ENCODE measurements at regions not wholly inside any gene's neighbourhood (a gene's known extent, or its start where the extent isn't known, plus 50 kb on each side); places are given as distances from the start of the nearest gene placed in this dataset.
A peak's percentile ranks its signal among the peaks of the same experiment; 100 is the strongest.
"Not testable (repeated sequence)": the region's sequence is repeated elsewhere in the genome, so short reads cannot be mapped to it uniquely, and the experiment has no call there.

DNA sequence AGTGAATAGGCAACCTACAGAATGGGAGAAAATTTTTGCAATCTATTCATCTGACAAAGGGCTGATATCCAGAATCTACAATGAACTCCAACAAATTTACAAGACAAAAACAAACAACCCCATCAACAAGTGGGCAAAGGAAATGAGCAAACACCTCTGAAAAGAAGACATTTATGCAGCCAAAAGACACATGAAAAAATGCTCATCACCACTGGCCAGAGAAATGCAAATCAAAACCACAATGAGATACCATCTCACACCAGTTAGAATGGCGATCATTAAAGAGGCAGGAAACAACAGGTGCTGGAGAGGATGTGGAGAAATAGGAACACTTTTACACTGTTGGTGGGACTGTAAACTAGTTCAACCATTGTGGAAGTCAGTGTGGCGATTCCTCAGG, 114.0 kb upstream of the ROPN1B start:
- H3K9me3 ChIP-seq; H3K27me3 ChIP-seq; H3K36me3 ChIP-seq (ENCODE audit: low read depth, missing control alignments); H3K27ac ChIP-seq; H3K4me1 ChIP-seq; DNase-seq; H3K4me3 ChIP-seq; intact Hi-C loops (cut with DNase I; ENCODE audit: low total_unique reads): not testable (repeated sequence)
- 61 to 62% methylated on average over 2 of the region's 2 CpGs for WGBS, 2 donors

DNA sequence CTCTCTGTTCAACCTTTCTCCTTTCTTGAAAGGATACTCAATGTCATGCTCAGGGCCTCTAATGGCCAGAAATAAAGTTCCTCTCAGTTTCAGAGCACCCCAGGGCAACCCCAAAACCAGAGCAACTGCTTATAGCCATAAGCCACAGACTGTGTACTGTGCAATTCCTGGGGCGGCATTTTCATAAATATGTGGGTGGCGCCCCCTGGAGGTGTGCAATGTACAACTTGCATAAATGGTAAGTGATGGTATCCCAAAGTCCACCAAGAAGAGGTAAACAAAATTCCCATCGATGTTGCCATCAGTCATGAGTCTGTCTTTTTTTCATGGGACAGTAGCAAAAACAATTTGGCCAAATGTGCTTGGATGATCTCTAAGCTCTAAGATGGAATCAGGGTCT, 108.4 kb upstream of the ROPN1B start:
- H3K4me3 ChIP-seq, result not testable (repeated sequence)

DNA sequence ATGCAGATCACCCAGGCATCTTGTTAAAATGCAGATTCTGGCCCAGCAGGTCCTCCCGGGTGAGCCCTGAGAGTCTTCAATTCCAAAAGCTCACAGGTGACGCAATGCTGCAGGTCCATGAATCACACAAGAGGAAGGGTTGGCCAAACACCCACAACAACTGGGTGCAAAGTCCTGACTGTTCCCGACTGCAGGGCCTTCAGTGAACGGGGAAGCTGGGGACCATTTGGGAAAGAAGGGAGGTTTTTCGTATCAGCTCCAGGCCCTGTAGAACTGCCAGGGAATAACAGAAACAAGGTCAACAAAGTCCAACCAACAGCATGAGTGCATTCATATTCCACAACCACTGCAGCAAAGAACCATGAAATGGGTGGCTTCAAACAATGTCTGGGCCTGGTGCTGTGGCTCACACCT, 106.1 kb upstream of the ROPN1B start:
- 64 to 72% methylated on average over 5 of the region's 5 CpGs for WGBS, 2 donors
- H3K9me3 ChIP-seq; H3K27ac ChIP-seq; H3K36me3 ChIP-seq (ENCODE audit: low read depth, missing control alignments); H3K27me3 ChIP-seq; DNase-seq; H3K4me3 ChIP-seq; H3K4me1 ChIP-seq; intact Hi-C loops (cut with DNase I; ENCODE audit: low total_unique reads): not testable (repeated sequence)

More for the DNA sequence above, 108.4 kb upstream of the ROPN1B start:
- H3K9me3 ChIP-seq; H3K27me3 ChIP-seq; DNase-seq; intact Hi-C loops (cut with DNase I; ENCODE audit: low total_unique reads); H3K27ac ChIP-seq; H3K36me3 ChIP-seq (ENCODE audit: low read depth, missing control alignments); H3K4me1 ChIP-seq: not testable (repeated sequence)
- 77 to 81% methylated on average over 3 of the region's 3 CpGs for WGBS, 2 donors

DNA sequence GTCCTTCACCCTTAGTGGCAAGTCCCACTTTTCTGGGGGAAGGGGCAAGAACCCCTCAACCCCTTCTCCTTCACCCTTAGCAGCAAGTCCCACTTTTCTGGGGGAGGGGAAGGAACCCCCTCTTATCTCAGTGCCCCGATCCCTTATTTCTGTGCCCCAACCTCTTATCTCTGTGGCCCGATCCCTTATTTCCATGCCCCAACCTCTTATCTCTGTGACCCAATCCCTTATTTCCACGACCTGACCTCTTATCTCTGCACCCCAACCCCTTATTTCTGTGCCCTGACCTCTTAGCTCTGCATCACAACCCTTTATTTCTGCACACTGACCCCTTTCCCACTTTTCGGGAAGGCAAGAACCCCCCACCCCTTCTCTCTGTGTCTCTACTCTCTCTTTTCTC, 104.4 kb upstream of the ROPN1B start:
- H3K4me3 ChIP-seq; DNase-seq; H3K4me1 ChIP-seq; H3K9me3 ChIP-seq; H3K36me3 ChIP-seq (ENCODE audit: low read depth, missing control alignments); H3K27me3 ChIP-seq; H3K27ac ChIP-seq; intact Hi-C loops (cut with DNase I; ENCODE audit: low total_unique reads): not testable (repeated sequence)
- WGBS, 2 donors, result 78 to 82% methylated on average over 4 of the region's 4 CpGs

DNA sequence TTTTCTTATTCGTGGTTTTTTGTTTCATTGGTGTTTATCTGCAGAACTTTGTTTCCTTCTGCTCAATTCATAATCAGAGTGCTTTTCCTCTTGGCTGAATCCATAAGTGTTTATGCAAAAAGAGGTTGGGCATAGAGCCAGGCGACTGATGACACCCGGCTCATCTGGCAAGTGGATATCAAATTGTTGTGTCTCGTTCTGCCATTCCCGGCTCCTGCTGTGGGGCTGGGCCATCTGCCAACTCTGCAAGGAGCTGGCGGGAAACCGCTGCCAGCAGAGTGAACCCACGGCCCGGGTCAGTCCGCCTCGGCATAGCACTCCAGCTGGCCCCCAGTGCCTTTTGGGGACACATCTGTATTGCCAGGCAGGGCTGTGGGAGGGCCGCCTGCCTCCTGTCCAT, 83.0 kb upstream of the ROPN1B start:
- H3K9me3 ChIP-seq; H3K27ac ChIP-seq; H3K4me3 ChIP-seq; H3K27me3 ChIP-seq; intact Hi-C loops (cut with DNase I; ENCODE audit: low total_unique reads); H3K4me1 ChIP-seq; H3K36me3 ChIP-seq (ENCODE audit: low read depth, missing control alignments): not testable (repeated sequence)
- DNase-seq, result peak; percentile 73
- 27 to 32% methylated on average over 12 of the region's 12 CpGs for WGBS, 2 donors

DNA sequence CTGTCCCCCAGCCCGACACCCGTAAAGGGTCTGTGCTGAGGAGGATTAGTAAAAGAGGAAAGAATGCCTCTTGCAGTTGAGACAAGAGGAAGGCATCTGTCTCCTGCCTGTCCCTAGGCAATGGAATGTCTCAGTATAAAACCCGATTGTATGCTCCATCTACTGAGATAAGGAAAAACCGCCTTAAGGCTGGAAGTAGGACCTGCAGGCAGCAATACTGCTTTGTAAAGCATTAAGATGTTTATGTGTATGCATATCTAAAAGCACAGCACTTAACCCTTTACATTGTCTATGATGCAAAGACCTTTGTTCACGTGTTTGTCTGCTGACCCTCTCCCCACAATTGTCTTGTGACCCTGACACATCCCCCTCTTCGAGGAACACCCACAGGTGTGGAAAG, 69.8 kb upstream of the ROPN1B start:
- 64 to 67% methylated on average over 6 of the region's 6 CpGs for WGBS, 2 donors

DNA sequence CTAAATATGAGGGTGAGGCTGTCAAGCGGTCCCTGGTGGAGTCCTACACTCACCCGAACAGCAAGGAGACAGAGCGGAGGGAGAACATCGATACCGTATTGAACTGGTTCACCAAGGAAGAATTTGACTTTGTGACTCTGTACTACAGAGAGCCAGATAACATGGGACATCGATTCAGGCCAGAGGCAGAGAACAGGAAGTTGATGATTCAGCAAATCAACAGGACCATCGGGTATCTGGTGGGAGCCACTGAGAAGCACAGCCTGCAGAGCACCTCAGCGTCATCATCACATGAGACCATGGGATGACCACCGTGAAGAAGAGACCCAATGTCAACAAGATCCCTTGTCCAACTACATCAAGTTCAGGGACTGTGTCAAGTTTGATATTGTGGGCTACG, 67.5 kb upstream of the ROPN1B start:
- DNase-seq; intact Hi-C loops (cut with DNase I; ENCODE audit: low total_unique reads); H3K4me3 ChIP-seq; H3K36me3 ChIP-seq (ENCODE audit: low read depth, missing control alignments); H3K27me3 ChIP-seq; H3K9me3 ChIP-seq; H3K4me1 ChIP-seq; H3K27ac ChIP-seq: not testable (repeated sequence)
- 90 to 93% methylated on average over 10 of the region's 10 CpGs for WGBS, 2 donors

More for the DNA sequence above, 69.8 kb upstream of the ROPN1B start:
- DNase-seq; H3K27ac ChIP-seq; H3K4me1 ChIP-seq; intact Hi-C loops (cut with DNase I; ENCODE audit: low total_unique reads); H3K36me3 ChIP-seq (ENCODE audit: low read depth, missing control alignments); H3K9me3 ChIP-seq; H3K27me3 ChIP-seq; H3K4me3 ChIP-seq: not testable (repeated sequence)

DNA sequence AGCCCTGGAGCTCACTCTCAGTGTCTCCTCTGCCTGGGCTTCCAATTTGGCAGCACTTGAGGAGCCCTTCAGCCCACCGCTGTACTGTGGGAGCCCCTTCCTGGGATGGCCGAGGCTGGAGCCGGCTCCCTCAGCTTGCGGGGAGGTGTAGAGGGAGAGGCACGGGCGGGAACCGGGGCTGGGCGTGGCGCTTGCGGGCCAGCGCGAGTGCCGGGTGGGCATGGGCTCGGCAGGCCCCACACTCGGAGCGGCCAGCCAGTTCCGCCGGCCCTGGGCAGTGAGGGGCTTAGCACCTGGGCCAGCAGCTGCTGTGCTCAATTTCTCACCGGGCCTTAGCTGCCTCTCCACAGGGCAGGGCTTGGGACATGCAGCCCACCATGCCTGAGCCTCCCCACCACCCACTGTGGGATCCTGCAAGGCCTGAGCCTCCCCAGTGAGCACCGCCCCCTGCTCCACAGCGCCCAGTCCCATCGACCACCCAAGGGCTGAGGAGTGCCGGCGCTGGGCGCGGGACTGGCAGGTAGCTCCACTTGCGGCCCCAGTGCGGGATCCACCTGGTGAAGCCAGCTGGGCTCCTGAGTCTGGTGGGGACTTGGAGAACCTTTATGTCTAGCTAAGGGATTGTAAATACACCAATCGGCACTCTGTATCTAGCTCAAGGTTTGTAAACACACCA, 65.1 kb upstream of the ROPN1B start:
- H3K9me3 ChIP-seq; H3K27ac ChIP-seq; H3K4me1 ChIP-seq; H3K27me3 ChIP-seq; H3K4me3 ChIP-seq; DNase-seq; H3K36me3 ChIP-seq (ENCODE audit: low read depth, missing control alignments); intact Hi-C loops (cut with DNase I; ENCODE audit: low total_unique reads): not testable (repeated sequence)
- WGBS, 2 donors, result 97% methylated on average over 29 of the region's 29 CpGs; no CpG with 5 or more reads in 1 of the 2 donors

DNA sequence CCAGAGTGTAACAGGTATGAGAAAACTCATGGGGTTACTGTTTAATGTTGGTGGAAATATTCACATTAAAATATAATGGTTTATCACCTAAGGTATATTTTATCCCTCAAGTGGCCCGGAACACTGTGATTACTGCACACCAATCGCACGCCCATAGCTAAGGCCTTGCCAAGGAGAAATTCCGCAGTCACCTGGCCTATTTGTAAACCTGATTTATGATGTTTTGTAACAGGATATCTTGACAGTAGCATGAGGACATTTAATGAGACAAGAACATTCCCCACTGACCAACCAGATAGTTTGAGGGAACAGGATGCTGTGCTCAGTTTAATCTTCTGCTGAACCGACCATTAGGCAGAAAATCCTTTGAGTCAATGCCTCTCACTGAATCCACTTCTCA, 61.7 kb upstream of the ROPN1B start:
- intact Hi-C loops (cut with DNase I; ENCODE audit: low total_unique reads); H3K27me3 ChIP-seq; H3K4me1 ChIP-seq; H3K9me3 ChIP-seq; H3K27ac ChIP-seq; H3K4me3 ChIP-seq; H3K36me3 ChIP-seq (ENCODE audit: low read depth, missing control alignments); DNase-seq: not testable (repeated sequence)
- WGBS, 2 donors, result 75 to 79% methylated on average over 5 of the region's 5 CpGs

DNA sequence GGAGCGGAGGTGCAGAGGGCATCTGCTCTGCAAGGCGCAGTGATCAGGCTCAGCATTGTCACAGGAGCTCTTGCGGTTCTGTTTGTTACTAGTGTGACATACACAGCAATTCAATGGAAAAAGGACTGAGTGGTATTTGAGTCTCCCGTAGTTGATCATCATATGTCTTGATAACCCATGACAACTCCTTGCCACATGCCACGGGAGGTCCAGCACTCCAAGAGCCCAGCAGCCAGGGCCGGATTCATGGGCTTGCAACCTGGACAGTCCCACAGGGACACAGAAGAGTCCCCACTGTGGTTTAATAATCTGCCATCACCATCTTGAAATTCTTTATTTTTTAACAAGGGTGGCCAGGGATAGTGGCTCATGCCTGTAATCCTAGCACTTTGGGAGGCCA, 58.1 kb upstream of the ROPN1B start:
- H3K27me3 ChIP-seq; H3K36me3 ChIP-seq (ENCODE audit: low read depth, missing control alignments); H3K27ac ChIP-seq; H3K9me3 ChIP-seq; H3K4me3 ChIP-seq; intact Hi-C loops (cut with DNase I; ENCODE audit: low total_unique reads); H3K4me1 ChIP-seq; DNase-seq: not testable (repeated sequence)
- 75 to 76% methylated on average over 6 of the region's 6 CpGs for WGBS, 2 donors

DNA sequence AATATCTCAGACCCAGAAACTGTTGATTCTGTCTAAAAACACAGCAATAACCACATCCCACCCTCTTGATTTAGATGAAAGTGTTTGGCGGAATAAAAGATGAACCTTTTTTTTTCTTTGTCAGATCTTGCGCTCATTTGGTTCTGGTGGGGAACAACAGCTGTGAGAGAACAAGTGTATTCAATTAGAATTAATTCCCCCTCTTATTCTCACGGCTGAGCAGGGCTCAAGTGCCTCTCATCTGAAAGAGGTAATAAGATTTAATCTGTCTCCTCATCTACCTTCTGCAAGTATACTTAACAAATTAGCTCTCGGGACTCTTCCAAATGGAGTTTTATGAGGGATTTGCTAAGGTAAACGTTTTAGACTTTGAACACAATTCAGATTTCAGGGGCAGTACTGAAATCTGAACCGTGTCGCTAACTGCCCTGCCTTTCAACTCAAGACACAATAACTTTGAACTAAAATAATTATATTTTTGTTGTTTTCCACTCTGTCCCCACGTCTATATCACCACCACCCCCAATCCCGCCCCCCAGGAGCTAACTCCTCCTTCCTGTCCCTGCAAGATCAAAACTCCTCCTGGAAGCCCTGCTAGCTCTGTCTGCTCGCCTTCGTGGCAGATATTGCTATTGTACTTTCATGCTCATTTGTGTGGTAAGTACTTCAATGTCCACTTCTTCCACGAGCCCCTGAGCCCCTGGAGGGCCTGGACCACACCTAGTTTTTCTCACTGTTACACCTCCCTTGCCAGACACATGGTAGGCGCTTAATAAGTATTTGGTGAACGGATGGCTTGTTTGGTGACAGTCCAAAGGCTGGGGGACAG, 54.2 kb upstream of the ROPN1B start:
- not testable (repeated sequence) for H3K27me3 ChIP-seq

DNA sequence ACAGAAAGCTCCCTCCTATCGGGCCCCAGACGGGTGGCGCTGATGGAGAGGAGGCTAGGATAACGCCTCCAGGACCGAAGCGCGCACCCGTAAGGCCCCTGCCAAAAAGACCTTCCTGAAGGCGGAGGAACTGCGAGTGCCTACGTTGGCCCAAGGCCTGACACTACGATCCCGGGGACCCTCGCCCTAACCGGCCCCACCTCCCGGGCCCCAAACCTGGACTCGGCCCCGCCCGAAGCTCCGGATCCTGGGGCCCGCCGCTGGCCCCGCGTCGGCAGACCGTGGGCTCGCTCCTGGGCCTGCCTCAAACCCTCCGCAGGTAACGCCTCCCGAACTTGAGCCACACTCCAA, 53.6 kb upstream of the ROPN1B start:
- Histone ChIP-seq H3K4me3 (peak overlapping the region; percentile 57 to 71), H3K27ac (peak overlapping the region; percentile 87 to 91)
- DNase-seq; H3K9me3 ChIP-seq; H3K4me1 ChIP-seq; H3K27me3 ChIP-seq; intact Hi-C loops (cut with DNase I; ENCODE audit: low total_unique reads); H3K36me3 ChIP-seq (ENCODE audit: low read depth, missing control alignments): not testable (repeated sequence)
- WGBS, 2 donors, result 1 to 2% methylated on average over 19 to 26 of the region's 30 CpGs

More for the DNA sequence above, 54.2 kb upstream of the ROPN1B start:
- H3K9me3 ChIP-seq; H3K4me1 ChIP-seq; intact Hi-C loops (cut with DNase I; ENCODE audit: low total_unique reads); H3K36me3 ChIP-seq (ENCODE audit: low read depth, missing control alignments): not testable (repeated sequence)
- WGBS, 2 donors, result 15 to 18% methylated on average over 14 of the region's 14 CpGs
- H3K27ac ChIP-seq, result peak overlapping the region; percentile 87 to 91
- DNase-seq, result peak; percentile 18
- H3K4me3 ChIP-seq, result peak overlapping the region; percentile 57 to 71

Measured in testis (tissue), 2 donors.